ENCODE measurements at regions not wholly inside any gene's neighbourhood (a gene's known extent, or its start where the extent isn't known, plus 50 kb on each side); places are given as distances from the start of the nearest gene placed in this dataset.

DNA sequence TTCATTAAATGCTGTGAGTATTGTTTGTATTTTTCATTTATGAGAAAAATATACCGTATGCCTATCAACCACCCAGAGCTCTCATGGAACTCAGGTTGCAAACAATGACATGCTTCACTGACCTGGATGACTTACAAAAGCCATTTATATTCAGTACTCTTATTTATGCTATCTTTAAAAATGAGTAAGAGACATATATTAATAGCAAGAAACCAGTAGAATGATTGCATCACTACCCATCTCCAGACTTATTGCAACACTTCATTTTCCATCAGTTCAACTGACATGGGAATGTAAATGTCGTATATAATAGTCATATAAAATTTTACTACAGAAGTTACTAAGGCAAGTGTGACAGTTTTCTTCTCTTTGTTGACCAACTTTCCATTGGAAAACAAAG, 69.1 kb downstream of the OTP start:
- in situ Hi-C loops (cut with HindIII; ENCODE audit: low pct_unique_long_range_greater_than_20kb, low sequenced_read_pairs) = no loop called here
- DNase-seq (ENCODE audit: low read depth, low spot score) = no peak

- in situ Hi-C loops (cut with HindIII; ENCODE audit: low pct_unique_long_range_greater_than_20kb, low sequenced_read_pairs) = no loop called here
- DNase-seq (ENCODE audit: low read depth, low spot score) = no peak
Observed at GRCh38 chr5:77568555-77568954, 70.0 kb downstream of the OTP start.

DNA sequence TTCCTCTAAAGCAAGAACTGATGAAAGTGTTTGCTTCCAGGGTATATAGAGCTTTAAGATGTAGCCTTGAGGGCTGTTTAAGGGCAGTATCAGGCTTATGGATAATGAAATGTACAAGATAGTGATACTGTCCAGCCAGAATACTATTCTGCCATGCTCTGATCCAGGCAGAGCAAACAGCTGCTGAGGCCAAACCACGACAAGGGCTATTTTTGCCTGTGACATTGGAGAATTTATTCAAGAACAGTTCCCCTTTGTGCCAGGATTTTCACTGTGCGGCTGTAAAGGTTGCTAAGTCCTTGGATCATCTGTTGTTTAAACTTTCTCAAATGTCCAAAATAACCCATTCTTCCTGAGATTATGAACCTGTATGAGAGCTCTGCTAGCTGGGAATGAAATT, 70.4 kb downstream of the OTP start:
- in situ Hi-C loops (cut with HindIII; ENCODE audit: low pct_unique_long_range_greater_than_20kb, low sequenced_read_pairs) = no loop called here
- no peak for DNase-seq (ENCODE audit: low read depth, low spot score)

DNA sequence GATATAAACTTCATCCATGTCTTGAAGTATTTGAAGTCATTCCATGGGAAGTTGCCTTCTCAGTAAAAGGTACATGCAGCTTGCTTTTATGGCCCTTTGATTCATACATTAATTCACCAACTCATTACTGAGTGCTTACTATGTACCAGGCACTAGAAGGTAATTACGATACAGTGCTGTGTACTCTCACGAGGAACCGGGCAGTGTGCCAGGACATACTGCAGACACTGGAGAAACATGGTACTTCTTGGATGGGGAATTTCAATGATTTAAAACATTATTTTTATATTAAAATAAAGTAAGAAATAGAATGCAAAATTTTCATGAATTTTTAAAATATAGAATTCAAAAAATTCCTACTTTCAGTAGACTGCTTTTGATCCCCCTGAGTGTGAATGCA, 71.4 kb upstream of the WDR41 start:
- in situ Hi-C loops (cut with HindIII; ENCODE audit: low pct_unique_long_range_greater_than_20kb, low sequenced_read_pairs) = no loop called here
- DNase-seq (ENCODE audit: low read depth, low spot score) = no peak

DNA sequence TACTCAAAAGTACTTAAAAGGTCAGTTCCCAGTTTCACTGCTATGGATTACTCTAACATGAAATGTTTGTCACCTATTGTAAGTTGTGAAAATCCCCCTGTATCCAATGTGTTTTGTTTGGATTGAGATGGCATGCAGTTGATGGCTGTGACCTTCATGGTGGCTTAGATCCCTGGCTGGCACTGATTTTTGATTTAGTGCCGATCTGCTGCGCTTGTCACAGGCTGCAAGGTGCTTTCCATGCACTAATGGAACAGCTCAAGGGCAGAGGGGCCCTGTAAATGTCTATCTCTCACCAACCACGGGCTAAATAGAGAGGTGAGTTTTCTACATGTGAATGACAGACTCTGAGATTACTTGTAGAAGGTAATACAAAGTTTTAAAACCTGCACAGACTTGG, 69.8 kb upstream of the WDR41 start:
- in situ Hi-C loops (cut with HindIII; ENCODE audit: low pct_unique_long_range_greater_than_20kb, low sequenced_read_pairs) = no loop called here
- no peak for DNase-seq (ENCODE audit: low read depth, low spot score)

GRCh38 chr5:77560677-77561263, 68.7 kb upstream of the WDR41 start:
- in situ Hi-C loops (cut with HindIII; ENCODE audit: low pct_unique_long_range_greater_than_20kb, low sequenced_read_pairs) = no loop called here
- peak; percentile 82 for DNase-seq (ENCODE audit: low read depth, low spot score)

- in situ Hi-C loops (cut with HindIII; ENCODE audit: low pct_unique_long_range_greater_than_20kb, low sequenced_read_pairs) = no loop called here
- DNase-seq (ENCODE audit: low read depth, low spot score) = peak; percentile 36
Observed at GRCh38 chr5:77558266-77558665, 66.2 kb upstream of the WDR41 start.

- DNase-seq (ENCODE audit: low read depth, low spot score) = no peak
- in situ Hi-C loops (cut with HindIII; ENCODE audit: low pct_unique_long_range_greater_than_20kb, low sequenced_read_pairs) = no loop called here
Observed at GRCh38 chr5:77550406-77550805, 58.3 kb upstream of the WDR41 start.

DNA sequence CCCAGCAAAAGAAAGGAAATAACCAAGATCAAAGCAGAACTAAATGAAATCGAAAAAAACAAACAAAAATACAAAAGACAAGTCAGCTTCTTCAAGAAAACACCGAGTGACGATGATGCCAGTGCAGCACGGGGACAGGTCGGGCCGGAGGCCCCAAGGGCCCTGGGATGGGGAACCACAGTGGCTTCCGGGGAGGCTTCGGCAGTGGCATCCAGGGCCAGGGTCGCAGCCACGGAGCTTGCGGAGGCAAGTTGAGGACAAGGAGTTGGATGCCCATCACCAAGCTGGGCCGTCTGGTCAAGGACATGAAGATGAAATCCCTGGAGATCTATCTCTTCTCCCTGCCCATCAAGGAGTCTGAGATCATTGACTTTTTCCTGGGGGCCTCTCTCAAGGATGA, 53.2 kb upstream of the WDR41 start:
- in situ Hi-C loops (cut with HindIII; ENCODE audit: low pct_unique_long_range_greater_than_20kb, low sequenced_read_pairs) = no loop called here
- DNase-seq (ENCODE audit: low read depth, low spot score) = no peak
